HG03095 (cell line): ENCODE measurements at regions not wholly inside any gene's neighbourhood (a gene's known extent, or its start where the extent isn't known, plus 50 kb on each side); places are given as distances from the start of the nearest gene placed in this dataset.
"Not testable (repeated sequence)": the region's sequence is repeated elsewhere in the genome, so short reads cannot be mapped to it uniquely, and the experiment has no call there.

Experiments used
- ATAC-seq: cut with Tn5 transposase; IDR thresholded peaks from one replicate; pipeline ENCODE4 v1.9.1; 2021; ENCODE audit warnings: moderate library complexity; ENCODE audit not compliant: unreplicated experiment

- ATAC-seq, result no peak
These were observed 308.9 kb upstream of the LRFN5 start for GRCh38 chr14:41297576-41298327.

DNA sequence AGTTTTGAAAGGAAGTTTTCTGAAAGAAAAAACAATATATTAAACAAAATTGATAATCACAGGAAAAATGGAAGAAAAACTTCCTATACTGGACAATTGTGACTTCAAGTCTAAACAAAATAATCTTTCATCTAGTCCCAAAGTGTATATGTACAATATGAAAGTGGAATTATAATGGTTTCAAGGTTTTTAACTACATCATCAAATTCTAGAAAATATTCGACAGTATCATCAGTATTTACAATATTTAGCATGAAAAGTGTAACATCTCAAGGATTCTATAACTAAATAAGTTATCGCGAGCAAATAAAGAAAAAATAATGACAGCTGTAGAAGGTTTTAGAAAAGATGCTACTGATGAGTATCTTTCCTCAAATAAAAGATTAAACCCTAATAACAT, 310.9 kb upstream of the LRFN5 start:
- ATAC-seq, result no peak

- ATAC-seq, result no peak
These were observed 317.7 kb upstream of the LRFN5 start for GRCh38 chr14:41289025-41289424.

- ATAC-seq, result no peak
These were observed 321.4 kb upstream of the LRFN5 start for GRCh38 chr14:41285186-41285748.

GRCh38 chr14:41280745-41281144, 325.9 kb upstream of the LRFN5 start:
- ATAC-seq, result no peak

GRCh38 chr14:41277450-41277849, 329.2 kb upstream of the LRFN5 start:
- no peak for ATAC-seq

DNA sequence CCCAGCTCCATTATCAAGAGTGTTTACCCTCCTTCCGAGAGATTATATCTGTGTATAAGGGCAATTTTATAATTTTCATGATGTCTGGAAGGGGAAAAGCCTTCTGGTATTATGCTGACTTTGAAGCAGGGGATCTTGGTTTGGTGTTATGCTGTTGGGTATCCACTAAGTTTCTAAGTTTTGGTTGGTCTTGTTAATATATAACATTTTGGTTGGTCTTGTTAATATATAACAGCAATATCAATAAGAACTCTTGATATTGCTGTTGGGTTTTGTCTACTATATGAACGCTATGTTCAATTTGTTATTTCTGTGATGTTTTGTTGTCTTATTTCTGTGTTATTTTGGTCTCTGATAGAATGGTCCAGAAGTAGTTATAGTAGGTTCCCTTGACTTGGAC, 349.2 kb upstream of the LRFN5 start:
- ATAC-seq, result no peak

DNA sequence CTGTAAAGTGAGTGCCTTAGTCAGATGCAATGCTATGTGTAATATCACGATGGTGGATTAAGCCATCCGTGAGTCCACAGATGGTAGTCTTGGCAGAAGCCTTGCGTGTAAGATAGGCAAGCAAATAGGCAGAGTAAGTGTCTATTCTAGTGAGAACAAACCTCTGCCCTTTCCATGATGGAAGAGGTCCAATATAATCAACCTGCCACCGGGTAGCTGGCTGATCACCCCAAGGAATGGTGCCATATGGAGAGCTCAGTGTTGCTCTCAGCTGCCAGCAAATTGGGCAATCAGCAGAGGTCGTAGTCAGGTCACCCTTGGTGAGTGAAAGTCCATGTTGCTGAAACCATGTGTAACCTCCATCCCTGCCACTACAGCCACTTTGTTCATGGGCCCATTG, 371.2 kb upstream of the LRFN5 start:
- no peak for ATAC-seq

- no peak for ATAC-seq
These were observed 376.0 kb upstream of the LRFN5 start for GRCh38 chr14:41230683-41231082.

- no peak for ATAC-seq
These were observed 376.9 kb upstream of the LRFN5 start for GRCh38 chr14:41229824-41230223.

DNA sequence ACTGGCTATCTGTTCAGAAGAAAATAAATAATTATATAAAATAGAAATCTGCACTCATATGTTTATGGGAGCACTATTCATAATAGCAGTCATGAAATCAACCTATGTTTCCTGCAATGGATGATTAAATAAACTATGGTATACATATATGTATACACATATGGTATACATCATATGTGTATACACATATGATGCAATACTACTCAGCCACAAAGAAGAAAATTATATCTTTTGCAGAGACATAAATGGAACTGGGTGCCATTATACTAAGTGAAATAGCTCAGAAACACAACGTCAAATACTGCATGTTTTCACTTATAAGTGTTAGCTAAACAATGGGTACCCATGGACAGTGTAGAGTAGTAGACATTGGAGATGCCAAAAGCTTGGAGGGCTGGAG, 381.2 kb upstream of the LRFN5 start:
- ATAC-seq, result no peak

DNA sequence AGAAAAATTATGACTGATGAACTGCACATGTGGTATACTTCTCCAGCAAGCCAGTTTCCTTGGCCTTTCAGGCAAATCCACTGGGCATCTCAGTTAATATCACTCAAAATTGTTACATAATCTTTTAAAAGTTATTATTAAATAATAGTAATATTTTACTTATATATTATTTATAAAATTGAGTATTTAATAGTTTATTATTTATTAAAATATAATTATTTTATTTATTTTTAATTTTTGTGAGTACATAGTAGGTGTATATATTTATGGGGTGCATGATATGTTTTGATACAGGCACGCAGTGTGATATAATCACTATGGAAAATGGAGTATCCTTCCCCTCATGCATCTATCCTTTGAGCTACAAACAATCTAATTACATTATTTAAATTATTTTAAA, 384.1 kb upstream of the LRFN5 start:
- no peak for ATAC-seq

GRCh38 chr14:41214978-41215377, 391.7 kb upstream of the LRFN5 start:
- not testable (repeated sequence) for ATAC-seq

- ATAC-seq, result no peak
These were observed 405.0 kb upstream of the LRFN5 start for GRCh38 chr14:41201696-41202095.

- no peak for ATAC-seq
These were observed 418.8 kb upstream of the LRFN5 start for GRCh38 chr14:41187868-41188267.

DNA sequence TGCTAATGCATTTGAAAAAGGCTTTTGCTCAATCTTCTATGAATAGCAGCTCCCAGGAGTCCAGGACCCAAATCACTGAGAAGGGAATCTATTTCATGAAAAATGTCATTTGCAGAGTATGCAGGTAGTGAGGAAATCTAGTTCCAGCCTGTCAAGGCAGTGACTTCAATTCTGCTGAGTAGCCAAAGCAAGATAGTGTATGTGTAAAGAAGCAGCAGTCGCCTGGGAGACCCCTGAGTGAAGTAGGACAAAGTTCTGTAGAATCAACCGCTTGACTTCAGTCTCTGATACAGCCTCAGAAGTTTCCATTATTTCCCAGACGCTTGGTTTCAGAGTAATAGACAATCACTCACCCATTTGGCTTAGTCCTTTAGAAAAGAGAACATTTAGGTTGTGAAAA, 435.6 kb upstream of the LRFN5 start:
- no peak for ATAC-seq

DNA sequence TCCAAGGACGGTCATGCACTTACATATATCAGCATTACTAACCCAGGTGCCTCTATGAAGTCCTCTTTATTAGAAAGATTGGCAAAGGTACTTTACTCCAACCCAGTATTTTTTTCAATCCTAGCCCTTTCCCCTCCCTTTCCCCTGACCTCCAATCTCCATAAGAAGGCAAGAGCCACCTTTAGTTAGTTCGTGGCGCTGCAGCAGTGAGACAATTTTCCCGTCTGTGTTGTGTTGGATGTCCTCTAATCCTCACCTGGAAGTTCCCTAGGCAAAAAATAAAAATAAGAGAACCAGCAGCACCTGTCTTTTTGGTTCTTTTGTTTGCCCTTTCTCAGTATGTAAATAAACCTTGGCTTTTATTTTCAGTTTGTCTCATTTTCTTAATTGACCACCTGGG, 439.6 kb upstream of the LRFN5 start:
- ATAC-seq, result no peak

GRCh38 chr14:41154143-41154807, 452.4 kb upstream of the LRFN5 start:
- ATAC-seq, result no peak

- ATAC-seq, result no peak
These were observed 460.3 kb upstream of the LRFN5 start for GRCh38 chr14:41146391-41146790.

DNA sequence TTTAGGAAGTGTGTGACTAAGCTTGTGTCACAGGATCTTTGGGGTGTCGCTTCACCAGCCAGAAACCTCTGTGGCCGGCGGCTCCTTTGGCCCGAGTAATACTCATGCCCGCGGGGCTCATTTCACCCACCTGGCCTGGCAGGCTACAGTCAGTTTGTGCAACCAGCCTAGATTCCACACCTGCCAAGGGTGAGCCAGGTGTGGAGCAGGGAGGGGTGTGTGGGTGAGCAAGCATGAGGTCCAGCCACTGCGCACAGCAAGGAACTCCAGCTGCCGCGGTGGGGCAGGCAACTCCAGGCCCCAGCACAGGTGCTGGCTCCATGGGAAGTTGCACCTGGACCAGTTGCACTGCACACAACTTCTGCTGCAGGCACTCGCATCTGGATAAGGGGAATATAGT, 462.3 kb upstream of the LRFN5 start:
- no peak for ATAC-seq

GRCh38 chr14:41137741-41138140, 468.9 kb upstream of the LRFN5 start:
- no peak for ATAC-seq

- no peak for ATAC-seq
These were observed 476.4 kb upstream of the LRFN5 start for GRCh38 chr14:41130274-41130673.
